ENCODE measurements at regions not wholly inside any gene's neighbourhood (a gene's known extent, or its start where the extent isn't known, plus 50 kb on each side); places are given as distances from the start of the nearest gene placed in this dataset.
"Not testable (repeated sequence)": the region's sequence is repeated elsewhere in the genome, so short reads cannot be mapped to it uniquely, and the experiment has no call there.

DNA sequence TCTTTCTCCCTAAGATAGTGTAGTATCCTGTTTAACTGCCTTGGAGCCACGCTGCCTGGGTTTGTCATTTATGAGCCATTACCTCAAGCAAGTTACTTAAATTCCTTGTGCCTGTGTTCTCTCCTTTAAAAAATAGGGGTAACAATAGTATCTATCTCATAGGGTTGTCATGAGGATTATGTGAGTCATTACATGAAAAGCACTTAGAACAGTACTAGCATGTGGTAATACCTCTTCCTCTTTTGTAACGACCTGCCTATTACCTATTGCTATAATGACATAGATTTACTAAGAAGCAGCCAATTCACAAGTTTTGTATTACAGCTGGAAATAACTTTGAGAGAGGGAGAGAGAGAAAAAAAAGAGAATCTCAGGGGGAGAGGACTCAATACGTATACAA, 834.7 kb downstream of the RAPGEF2 start:
- H3K27ac Mint-ChIP-seq, result no peak overlapping the region
- no peaks in the 10 kb centered on the region for H3K4me1 Mint-ChIP-seq
- H3K36me3 Mint-ChIP-seq, result no peaks in the 10 kb centered on the region
- no peaks in the 10 kb centered on the region for H3K27me3 Mint-ChIP-seq
- peaks cover 2% of the 10 kb centered on the region for H3K9me3 Mint-ChIP-seq
- H3K4me3 Mint-ChIP-seq, result no peak overlapping the region
- ATAC-seq, result no peak

- H3K27me3 Mint-ChIP-seq, H3K36me3 Mint-ChIP-seq, H3K27ac Mint-ChIP-seq, H3K9me3 Mint-ChIP-seq, ATAC-seq, H3K4me1 Mint-ChIP-seq, H3K4me3 Mint-ChIP-seq: not testable (repeated sequence)
Observed at GRCh38 chr4:159939681-159940080, 836.8 kb downstream of the RAPGEF2 start.

GRCh38 chr4:159941076-159941475, 838.2 kb downstream of the RAPGEF2 start:
- Mint-ChIP-seq H3K27me3 (no peaks in the 10 kb centered on the region), H3K36me3 (no peaks in the 10 kb centered on the region), H3K4me1 (no peaks in the 10 kb centered on the region)

GRCh38 chr4:159944477-159944876, 841.6 kb downstream of the RAPGEF2 start:
- no peak for ATAC-seq
- Mint-ChIP-seq H3K9me3 (no peaks in the 10 kb centered on the region), H3K4me1 (no peaks in the 10 kb centered on the region), H3K4me3 (no peak overlapping the region), H3K27me3 (no peaks in the 10 kb centered on the region), H3K36me3 (no peaks in the 10 kb centered on the region), H3K27ac (no peak overlapping the region)

More at GRCh38 chr4:159941076-159941475, 838.2 kb downstream of the RAPGEF2 start:
- Mint-ChIP-seq H3K9me3 (no peaks in the 10 kb centered on the region), H3K27ac (no peak overlapping the region), H3K4me3 (no peak overlapping the region)
- ATAC-seq, result no peak

DNA sequence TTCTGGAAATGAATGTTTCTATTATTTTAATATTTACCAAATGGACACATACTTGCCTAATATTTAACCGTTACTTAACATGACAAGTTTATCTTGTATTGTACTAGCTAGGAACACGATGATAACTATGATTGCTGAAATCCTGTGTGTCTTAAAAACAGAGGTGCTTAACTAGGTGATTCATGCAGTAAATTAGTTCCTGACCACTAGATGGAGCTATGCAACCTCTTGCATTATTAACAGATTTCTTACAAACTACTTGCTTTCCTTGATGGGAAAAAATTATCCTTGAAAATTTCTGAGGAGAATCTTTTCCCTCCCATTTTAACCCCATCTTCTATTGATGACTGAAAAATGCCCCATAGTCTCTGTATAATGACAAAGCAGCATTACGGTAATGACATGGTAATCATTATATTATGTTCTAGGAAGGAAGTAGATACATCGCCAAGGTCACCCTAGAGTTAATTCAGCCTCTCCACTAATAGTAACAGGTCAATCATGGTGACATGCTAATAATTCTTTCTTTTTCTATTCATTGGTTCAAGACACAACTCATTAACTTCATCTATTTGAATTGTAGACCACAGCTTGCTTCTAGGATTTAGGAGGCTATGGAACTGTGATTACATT, 844.2 kb downstream of the RAPGEF2 start:
- Mint-ChIP-seq H3K4me3 (no peak overlapping the region), H3K4me1 (no peaks in the 10 kb centered on the region), H3K27ac (no peak overlapping the region), H3K27me3 (no peaks in the 10 kb centered on the region), H3K36me3 (no peaks in the 10 kb centered on the region), H3K9me3 (no peaks in the 10 kb centered on the region)
- no peak for ATAC-seq

- H3K27me3 Mint-ChIP-seq, result no peaks in the 10 kb centered on the region
- H3K9me3 Mint-ChIP-seq, result no peaks in the 10 kb centered on the region
- H3K27ac Mint-ChIP-seq, result no peak overlapping the region
- no peaks in the 10 kb centered on the region for H3K36me3 Mint-ChIP-seq
- no peak overlapping the region for H3K4me3 Mint-ChIP-seq
- H3K4me1 Mint-ChIP-seq, result no peaks in the 10 kb centered on the region
- ATAC-seq, result no peak
Observed at GRCh38 chr4:159950707-159951106, 847.8 kb downstream of the RAPGEF2 start.

GRCh38 chr4:159966746-159967145, 863.9 kb downstream of the RAPGEF2 start:
- Mint-ChIP-seq H3K9me3 (peaks cover 11% of the 10 kb centered on the region), H3K27me3 (no peaks in the 10 kb centered on the region), H3K27ac (no peak overlapping the region), H3K36me3 (no peaks in the 10 kb centered on the region), H3K4me3 (no peak overlapping the region), H3K4me1 (no peaks in the 10 kb centered on the region)
- no peak for ATAC-seq

GRCh38 chr4:159976871-159977482, 874.1 kb downstream of the RAPGEF2 start:
- not testable (repeated sequence) for H3K27ac Mint-ChIP-seq, H3K4me1 Mint-ChIP-seq, ATAC-seq, H3K36me3 Mint-ChIP-seq, H3K4me3 Mint-ChIP-seq, H3K27me3 Mint-ChIP-seq
- H3K9me3 Mint-ChIP-seq, result peaks cover 12% of the 10 kb centered on the region

GRCh38 chr4:159977907-159978617, 875.2 kb downstream of the RAPGEF2 start:
- no peak for ATAC-seq
- Mint-ChIP-seq H3K4me1 (no peaks in the 10 kb centered on the region), H3K27me3 (no peaks in the 10 kb centered on the region), H3K36me3 (no peaks in the 10 kb centered on the region), H3K4me3 (no peak overlapping the region), H3K9me3 (peaks cover 4% of the 10 kb centered on the region), H3K27ac (no peak overlapping the region)

DNA sequence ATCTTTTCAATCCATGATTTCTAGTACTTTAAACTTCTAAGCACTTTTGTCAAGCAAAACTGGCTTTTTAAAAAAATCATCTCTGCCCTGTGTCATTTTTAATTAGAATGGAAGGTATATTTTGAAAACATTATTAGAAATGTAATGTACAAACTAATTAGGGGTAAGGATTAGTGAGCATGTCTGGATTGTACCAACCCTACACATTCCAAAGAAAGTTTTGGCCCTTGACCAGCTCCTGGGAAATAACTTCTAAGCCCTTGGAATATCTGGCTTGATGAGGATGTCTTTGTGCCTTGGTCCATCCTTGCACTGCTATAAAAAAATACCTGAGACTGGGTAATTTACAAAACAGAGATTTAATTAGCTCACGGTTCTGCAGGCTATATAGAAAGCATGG, 876.5 kb downstream of the RAPGEF2 start:
- Mint-ChIP-seq H3K36me3 (no peaks in the 10 kb centered on the region), H3K4me1 (no peaks in the 10 kb centered on the region), H3K4me3 (no peak overlapping the region), H3K27ac (no peak overlapping the region), H3K9me3 (peaks cover 7% of the 10 kb centered on the region), H3K27me3 (no peaks in the 10 kb centered on the region)
- no peak for ATAC-seq

DNA sequence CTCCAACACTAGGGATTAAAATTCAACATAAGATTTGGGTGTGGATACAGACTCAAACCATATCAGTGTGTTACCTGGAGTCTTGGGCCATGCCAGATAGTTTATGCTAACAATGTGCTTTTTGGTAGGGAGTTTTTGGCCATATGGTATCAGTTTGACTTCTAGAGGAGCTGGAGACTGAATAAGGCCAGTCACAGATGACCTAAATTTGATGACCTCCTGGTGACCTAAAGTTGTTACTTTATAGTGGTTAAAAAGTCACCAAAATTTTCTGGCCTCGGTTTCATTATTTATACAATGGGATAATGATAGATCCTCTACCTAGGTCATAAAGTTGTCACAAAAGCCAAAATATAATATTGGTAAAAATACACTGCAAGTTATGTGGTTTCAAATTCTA, 877.1 kb downstream of the RAPGEF2 start:
- Mint-ChIP-seq H3K27ac (no peak overlapping the region), H3K9me3 (peaks cover 7% of the 10 kb centered on the region), H3K4me1 (no peaks in the 10 kb centered on the region), H3K4me3 (no peak overlapping the region), H3K36me3 (no peaks in the 10 kb centered on the region), H3K27me3 (no peaks in the 10 kb centered on the region)
- no peak for ATAC-seq

DNA sequence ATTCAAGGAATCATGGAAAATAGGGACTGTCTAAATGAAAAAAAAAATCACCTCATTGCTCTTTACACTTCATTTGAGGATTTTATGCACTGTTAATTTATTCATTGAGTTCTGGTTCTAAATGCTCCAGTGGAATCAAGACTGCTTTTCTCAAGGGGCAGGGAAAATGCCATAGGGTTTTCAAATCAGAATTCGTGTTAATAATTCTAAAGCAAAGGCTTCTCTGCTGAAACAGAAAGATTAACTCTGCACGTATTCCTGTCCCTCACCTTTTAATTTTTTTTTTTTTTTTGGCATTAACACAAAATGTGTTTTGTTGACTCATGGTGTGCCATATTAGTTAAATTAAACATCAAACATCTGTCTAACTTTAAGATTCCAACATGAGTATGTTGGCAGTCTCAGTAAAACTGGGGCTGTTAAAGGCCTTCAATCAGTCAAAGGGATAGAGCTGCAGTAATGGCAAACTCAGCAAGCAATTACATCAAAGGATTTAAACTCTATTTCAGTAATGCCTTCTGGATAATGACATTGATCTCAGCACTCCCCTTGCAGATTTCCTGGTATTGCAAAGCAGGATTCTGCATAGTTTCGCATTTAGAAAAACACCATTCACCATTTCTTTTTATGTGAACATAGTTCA, 878.1 kb downstream of the RAPGEF2 start:
- Mint-ChIP-seq H3K27ac (no peak overlapping the region), H3K4me3 (no peak overlapping the region), H3K27me3 (no peaks in the 10 kb centered on the region), H3K4me1 (no peaks in the 10 kb centered on the region), H3K9me3 (peaks cover 7% of the 10 kb centered on the region), H3K36me3 (no peaks in the 10 kb centered on the region)
- ATAC-seq, result no peak

DNA sequence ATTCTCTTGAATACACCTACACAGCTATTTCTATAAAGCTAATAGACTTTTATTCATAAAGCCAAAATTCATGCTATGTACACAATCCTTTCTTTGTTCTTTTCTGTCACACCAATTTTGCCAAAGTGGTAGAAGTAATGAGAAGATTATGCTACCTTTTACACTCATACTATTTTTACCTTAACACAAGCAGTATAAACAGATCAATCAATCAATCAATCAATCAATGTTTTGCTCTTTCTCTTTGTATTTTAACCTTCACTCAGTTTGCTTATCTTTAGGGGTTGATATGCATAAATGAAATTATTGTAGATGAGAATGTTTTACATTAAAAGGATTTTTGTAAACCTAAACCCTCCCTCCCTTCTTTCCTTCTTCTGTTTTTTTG, 878.6 kb downstream of the RAPGEF2 start:
- Mint-ChIP-seq H3K9me3 (peaks cover 7% of the 10 kb centered on the region), H3K27ac (no peak overlapping the region), H3K27me3 (no peaks in the 10 kb centered on the region), H3K4me3 (no peak overlapping the region), H3K4me1 (no peaks in the 10 kb centered on the region), H3K36me3 (no peaks in the 10 kb centered on the region)
- ATAC-seq, result no peak

- no peaks in the 10 kb centered on the region for H3K36me3 Mint-ChIP-seq
- ATAC-seq, result no peak
- H3K27ac Mint-ChIP-seq, result no peak overlapping the region
- no peaks in the 10 kb centered on the region for H3K4me1 Mint-ChIP-seq
- H3K27me3 Mint-ChIP-seq, result no peaks in the 10 kb centered on the region
- no peak overlapping the region for H3K4me3 Mint-ChIP-seq
- H3K9me3 Mint-ChIP-seq, result peaks cover 4% of the 10 kb centered on the region
Observed at GRCh38 chr4:159983082-159983481, 880.2 kb downstream of the RAPGEF2 start.

GRCh38 chr4:160009656-160010493, 907.0 kb downstream of the RAPGEF2 start:
- H3K9me3 Mint-ChIP-seq, result peaks cover 10% of the 10 kb centered on the region
- no peaks in the 10 kb centered on the region for H3K36me3 Mint-ChIP-seq
- no peak overlapping the region for H3K27ac Mint-ChIP-seq
- no peaks in the 10 kb centered on the region for H3K27me3 Mint-ChIP-seq
- no peak for ATAC-seq
- no peaks in the 10 kb centered on the region for H3K4me1 Mint-ChIP-seq
- no peak overlapping the region for H3K4me3 Mint-ChIP-seq
